ENCODE measurements at regions not wholly inside any gene's neighbourhood (a gene's known extent, or its start where the extent isn't known, plus 50 kb on each side); places are given as distances from the start of the nearest gene placed in this dataset.

DNA sequence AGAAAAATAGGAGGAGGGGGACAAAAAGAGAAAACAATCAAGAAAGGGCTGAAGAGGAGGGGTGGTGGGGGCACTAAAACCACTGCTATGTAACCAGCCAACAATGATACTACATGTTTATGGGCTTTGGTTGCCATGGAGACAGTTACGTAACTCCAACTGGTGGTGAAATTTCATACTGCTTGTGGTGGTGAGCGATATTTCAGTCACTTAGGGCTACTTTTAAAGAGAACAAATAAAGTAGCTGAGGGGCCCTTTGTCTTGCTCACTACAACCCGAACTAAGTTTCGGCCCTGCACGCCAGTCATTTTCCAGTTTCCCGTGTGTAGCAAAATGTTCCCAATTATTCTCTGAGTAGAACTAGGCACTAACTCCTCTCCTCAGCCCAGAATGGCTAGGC, 275.2 kb upstream of the EDA2R start:
- CTCF ChIA-PET = no interaction called here
- Mint-ChIP-seq H3K9me3 (peaks cover 1% of the 10 kb centered on the region), H3K36me3 (ENCODE audit: low read depth) (no peaks in the 10 kb centered on the region), H3K4me3 (no peak overlapping the region), H3K27me3 (no peaks in the 10 kb centered on the region), H3K4me1 (ENCODE audit: low read depth) (no peaks in the 10 kb centered on the region), H3K27ac (no peak overlapping the region)
- POLR2A ChIA-PET = no interaction called here
- TF ChIP-seq, protein P1, sequence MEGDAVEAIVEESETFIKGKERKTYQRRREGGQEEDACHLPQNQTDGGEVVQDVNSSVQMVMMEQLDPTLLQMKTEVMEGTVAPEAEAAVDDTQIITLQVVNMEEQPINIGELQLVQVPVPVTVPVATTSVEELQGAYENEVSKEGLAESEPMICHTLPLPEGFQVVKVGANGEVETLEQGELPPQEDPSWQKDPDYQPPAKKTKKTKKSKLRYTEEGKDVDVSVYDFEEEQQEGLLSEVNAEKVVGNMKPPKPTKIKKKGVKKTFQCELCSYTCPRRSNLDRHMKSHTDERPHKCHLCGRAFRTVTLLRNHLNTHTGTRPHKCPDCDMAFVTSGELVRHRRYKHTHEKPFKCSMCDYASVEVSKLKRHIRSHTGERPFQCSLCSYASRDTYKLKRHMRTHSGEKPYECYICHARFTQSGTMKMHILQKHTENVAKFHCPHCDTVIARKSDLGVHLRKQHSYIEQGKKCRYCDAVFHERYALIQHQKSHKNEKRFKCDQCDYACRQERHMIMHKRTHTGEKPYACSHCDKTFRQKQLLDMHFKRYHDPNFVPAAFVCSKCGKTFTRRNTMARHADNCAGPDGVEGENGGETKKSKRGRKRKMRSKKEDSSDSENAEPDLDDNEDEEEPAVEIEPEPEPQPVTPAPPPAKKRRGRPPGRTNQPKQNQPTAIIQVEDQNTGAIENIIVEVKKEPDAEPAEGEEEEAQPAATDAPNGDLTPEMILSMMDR (IDR thresholded peaks at IDR 0.05) = no peak
- DNase-seq (no peak), ATAC-seq (no peak)
- intact Hi-C loops (cut with micrococcal nuclease) = no loop called here

DNA sequence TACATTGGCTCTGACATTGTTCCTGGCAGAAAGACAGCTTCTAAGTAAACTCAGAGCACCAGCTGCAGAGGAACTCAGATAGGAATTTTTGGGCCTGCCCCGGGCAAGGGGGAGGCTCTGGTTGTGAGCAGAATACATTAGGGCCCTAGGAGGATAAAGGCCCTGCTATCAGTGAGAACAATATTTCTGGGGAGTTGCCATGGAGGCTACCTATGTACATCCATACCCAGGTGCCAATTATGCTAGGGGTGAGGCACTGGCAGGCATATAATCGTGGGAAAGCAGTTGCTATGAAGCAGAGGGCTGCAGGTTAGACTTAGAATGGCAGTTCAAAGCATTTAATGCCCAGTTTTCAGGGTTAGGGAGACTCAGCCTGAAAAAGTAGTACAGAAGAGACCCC, 273.5 kb upstream of the EDA2R start:
- H3K27ac Mint-ChIP-seq = no peak overlapping the region
- intact Hi-C loops (cut with micrococcal nuclease) = no loop called here
- H3K4me1 Mint-ChIP-seq (ENCODE audit: low read depth) = no peaks in the 10 kb centered on the region
- H3K36me3 Mint-ChIP-seq (ENCODE audit: low read depth) = no peaks in the 10 kb centered on the region
- DNase-seq (no peak), ATAC-seq (no peak)
- TF ChIP-seq, protein P1 (IDR thresholded peaks at IDR 0.05) = no peak
- no peak overlapping the region for H3K4me3 Mint-ChIP-seq
- CTCF ChIA-PET = no interaction called here
- H3K27me3 Mint-ChIP-seq = no peaks in the 10 kb centered on the region
- peaks cover 1% of the 10 kb centered on the region for H3K9me3 Mint-ChIP-seq
- POLR2A ChIA-PET = no interaction called here

DNA sequence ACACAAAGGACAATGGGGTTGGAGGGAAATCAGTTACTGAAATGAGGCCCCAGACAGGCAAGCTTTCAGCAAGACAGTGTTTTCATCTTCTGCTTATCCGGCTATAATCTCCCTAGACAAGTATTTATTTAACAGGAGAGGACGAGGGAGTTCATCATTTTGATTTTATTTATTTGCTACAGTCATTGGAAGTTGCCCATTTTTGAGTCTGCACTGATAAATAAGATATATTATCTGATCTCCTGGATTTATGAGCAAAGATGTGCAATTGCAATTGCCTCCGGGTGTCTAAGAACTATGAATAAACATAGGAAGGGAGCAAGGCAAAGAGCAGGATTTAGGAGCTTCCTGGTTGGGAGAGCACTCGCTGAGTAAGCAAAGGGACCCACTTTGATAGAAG, 263.2 kb upstream of the EDA2R start:
- ATAC-seq = no peak
- no peaks in the 10 kb centered on the region for H3K9me3 Mint-ChIP-seq
- no peak for DNase-seq
- ChIA-PET CTCF (no interaction called here), POLR2A (no interaction called here)
- no peaks in the 10 kb centered on the region for H3K27me3 Mint-ChIP-seq
- no peak overlapping the region for H3K27ac Mint-ChIP-seq
- H3K36me3 Mint-ChIP-seq (ENCODE audit: low read depth) = no peaks in the 10 kb centered on the region
- no peaks in the 10 kb centered on the region for H3K4me1 Mint-ChIP-seq (ENCODE audit: low read depth)
- no peak overlapping the region for H3K4me3 Mint-ChIP-seq
- intact Hi-C loops (cut with micrococcal nuclease) = no loop called here
- TF ChIP-seq, protein P1 (IDR thresholded peaks at IDR 0.05) = no peak

DNA sequence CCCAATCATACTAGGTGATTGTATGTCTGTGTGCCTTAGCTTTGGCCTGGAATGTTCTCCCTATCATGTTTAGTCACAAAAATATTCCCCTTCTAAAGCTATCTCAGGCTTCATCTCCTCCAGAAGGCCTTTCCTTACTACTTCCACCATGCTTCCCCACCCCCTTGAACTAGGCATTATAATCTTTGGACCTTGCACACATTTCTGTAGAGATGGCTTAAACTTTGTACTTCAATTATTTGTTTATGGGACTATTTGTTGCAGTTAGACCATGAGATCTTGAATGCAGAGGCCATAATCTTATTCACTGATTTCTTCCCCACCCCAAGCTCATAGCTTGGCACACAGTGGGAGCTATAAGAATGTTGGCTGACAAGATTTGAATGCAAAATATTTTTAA, 262.0 kb upstream of the EDA2R start:
- no peak overlapping the region for H3K27ac Mint-ChIP-seq
- H3K4me1 Mint-ChIP-seq (ENCODE audit: low read depth) = no peaks in the 10 kb centered on the region
- H3K27me3 Mint-ChIP-seq = no peaks in the 10 kb centered on the region
- intact Hi-C loops (cut with micrococcal nuclease) = no loop called here
- CTCF ChIA-PET = no interaction called here
- H3K4me3 Mint-ChIP-seq = no peak overlapping the region
- TF ChIP-seq, protein P1 (IDR thresholded peaks at IDR 0.05) = no peak
- POLR2A ChIA-PET = no interaction called here
- ATAC-seq = no peak
- DNase-seq = no peak
- no peaks in the 10 kb centered on the region for H3K36me3 Mint-ChIP-seq (ENCODE audit: low read depth)
- H3K9me3 Mint-ChIP-seq = no peaks in the 10 kb centered on the region

GRCh38 chrX:66892004-66892403, 253.1 kb upstream of the EDA2R start:
- no peaks in the 10 kb centered on the region for H3K36me3 Mint-ChIP-seq (ENCODE audit: low read depth)
- DNase-seq (no peak), ATAC-seq (no peak)
- POLR2A ChIA-PET = no interaction called here
- CTCF ChIA-PET = no interaction called here
- H3K4me1 Mint-ChIP-seq (ENCODE audit: low read depth) = no peaks in the 10 kb centered on the region
- intact Hi-C loops (cut with micrococcal nuclease) = no loop called here
- TF ChIP-seq, protein P1 (IDR thresholded peaks at IDR 0.05) = no peak
- no peak overlapping the region for H3K27ac Mint-ChIP-seq
- no peaks in the 10 kb centered on the region for H3K9me3 Mint-ChIP-seq
- no peak overlapping the region for H3K4me3 Mint-ChIP-seq
- H3K27me3 Mint-ChIP-seq = no peaks in the 10 kb centered on the region
